SK-N-SH treated with all-trans-retinoic acid at 6 μM for 48 hours (cell line): ENCODE measurements at regions not wholly inside any gene's neighbourhood (a gene's known extent, or its start where the extent isn't known, plus 50 kb on each side); places are given as distances from the start of the nearest gene placed in this dataset.

Experiments used
- ATAC-seq: fragments of 200-7000 bp; cut with Tn5 transposase; 3 replicates; pipeline ENCODE4 v1.9.1; 2020; ENCODE audit warnings: mild to moderate bottlenecking, moderate library complexity
- ARNTL ChIP-seq: fragments of 450-650 bp; formaldehyde crosslinking; IDR thresholded peaks from 2 replicates; pipeline ENCODE4 v1.5.0; 2020; ENCODE audit warnings: low read depth, mild to moderate bottlenecking, moderate library complexity, borderline replicate concordance
- BACH2 ChIP-seq: fragments of 250-450 bp; sonication (Bioruptor Pico); IDR thresholded peaks from 2 replicates; pipeline ENCODE4 v1.9.0; 2021; ENCODE audit warnings: mild to moderate bottlenecking, borderline replicate concordance
- CREB5 ChIP-seq: fragments of 250-450 bp; sonication (Bioruptor Pico); IDR thresholded peaks from 2 replicates; pipeline ENCODE4 v1.5.1; 2020; ENCODE audit warnings: low read depth, mild to moderate bottlenecking, moderate library complexity
- CSDC2 ChIP-seq: fragments of 250-450 bp; sonication (Bioruptor Pico); IDR thresholded peaks from 2 replicates; pipeline ENCODE4 v1.5.0; 2020; ENCODE audit warnings: mild to moderate bottlenecking, moderate library complexity
- CSRNP3 ChIP-seq: fragments of 250-450 bp; sonication (Bioruptor Pico); IDR thresholded peaks from 2 replicates; pipeline ENCODE4 v1.5.1; 2021; ENCODE audit warnings: mild to moderate bottlenecking, moderate library complexity
- ESRRG ChIP-seq: fragments of 250-450 bp; sonication (Bioruptor Pico); IDR thresholded peaks from 2 replicates; pipeline ENCODE4 v1.6.1; 2021; ENCODE audit warnings: mild to moderate bottlenecking
- GLIS3 ChIP-seq: fragments of 250-450 bp; sonication (Bioruptor Pico); IDR thresholded peaks from 2 replicates; pipeline ENCODE4 v1.5.0; 2020; ENCODE audit warnings: mild to moderate bottlenecking, moderate library complexity
- ISL1 ChIP-seq: fragments of 250-450 bp; sonication (Bioruptor Pico); IDR thresholded peaks from 2 replicates; pipeline ENCODE4 v2.1.2; 2022; ENCODE audit warnings: mild to moderate bottlenecking, moderate library complexity
- OSR1 ChIP-seq: fragments of 250-450 bp; sonication (Bioruptor Pico); IDR thresholded peaks from 2 replicates; pipeline ENCODE4 v1.8.0; 2022; ENCODE audit warnings: moderate library complexity, mild to moderate bottlenecking, inconsistent platforms
- PATZ1 ChIP-seq: fragments of 250-450 bp; sonication (Bioruptor Pico); IDR thresholded peaks from 2 replicates; pipeline ENCODE4 v1.8.0; 2020; ENCODE audit warnings: mild to moderate bottlenecking, moderate library complexity, borderline replicate concordance
- POU6F1 ChIP-seq: fragments of 250-450 bp; sonication (Bioruptor Pico); IDR thresholded peaks from 2 replicates; pipeline ENCODE4 v1.8.0; 2021; ENCODE audit warnings: low read depth, mild to moderate bottlenecking, moderate library complexity, borderline replicate concordance
- PPARA ChIP-seq: fragments of 250-450 bp; sonication (Bioruptor Pico); IDR thresholded peaks from 2 replicates; pipeline ENCODE4 v1.5.0; 2020; ENCODE audit warnings: mild to moderate bottlenecking, borderline replicate concordance
- RARB ChIP-seq: fragments of 250-450 bp; sonication (Bioruptor Pico); IDR thresholded peaks from 2 replicates; pipeline ENCODE4 v1.8.0; 2021; ENCODE audit warnings: mild to moderate bottlenecking, moderate library complexity
- SNAI2 ChIP-seq: fragments of 250-450 bp; sonication (Bioruptor Pico); IDR thresholded peaks from 2 replicates; pipeline ENCODE4 v1.5.0; 2020; ENCODE audit warnings: mild to moderate bottlenecking, moderate library complexity
- TCF4 ChIP-seq: fragments of 250-450 bp; sonication (Bioruptor Pico); IDR thresholded peaks from 2 replicates; pipeline ENCODE4 v1.8.0; 2021; ENCODE audit warnings: mild to moderate bottlenecking, moderate library complexity, borderline replicate concordance
- TOX ChIP-seq: fragments of 250-450 bp; sonication (Bioruptor Pico); IDR thresholded peaks from 2 replicates; pipeline ENCODE4 v1.8.0; 2021; ENCODE audit warnings: mild to moderate bottlenecking, moderate library complexity, borderline replicate concordance
- TSHZ2 ChIP-seq: fragments of 250-450 bp; sonication (Bioruptor Pico); IDR thresholded peaks from 2 replicates; pipeline ENCODE4 v1.5.0; 2020; ENCODE audit warnings: mild to moderate bottlenecking, moderate library complexity
- ZFP3 ChIP-seq: fragments of 250-450 bp; sonication (Bioruptor Pico); IDR thresholded peaks from 2 replicates; pipeline ENCODE4 v1.5.0; 2020; ENCODE audit warnings: mild to moderate bottlenecking, moderate library complexity
- ZFP30 ChIP-seq: fragments of 450-650 bp; formaldehyde crosslinking; IDR thresholded peaks from 2 replicates; pipeline ENCODE4 v1.5.0; 2022; ENCODE audit warnings: mild to moderate bottlenecking, moderate library complexity
- ZNF565 ChIP-seq: fragments of 450-650 bp; formaldehyde crosslinking; conservative IDR thresholded peaks from 2 replicates; pipeline ENCODE4 v1.5.0; 2020; ENCODE audit warnings: low read depth, mild to moderate bottlenecking, moderate library complexity
- ZNF70 ChIP-seq: fragments of 450-650 bp; formaldehyde crosslinking; IDR thresholded peaks from 2 replicates; pipeline ENCODE4 v1.5.0; 2020; ENCODE audit warnings: mild to moderate bottlenecking, moderate library complexity
- ZNF8 ChIP-seq: fragments of 450-650 bp; formaldehyde crosslinking; IDR thresholded peaks from 2 replicates; pipeline ENCODE4 v1.5.0; 2020; ENCODE audit warnings: mild to moderate bottlenecking, moderate library complexity

GRCh38 chr6:133590814-133591213 lies 298.1 kb upstream of the TCF21 start:
- TF ChIP-seq ZNF565 (CRISPR knock-in tag) (no peak), SNAI2 (no peak), BACH2 (CRISPR knock-in tag) (no peak)
- ATAC-seq: no peak

- TF ChIP-seq POU6F1 (CRISPR knock-in tag): no peak
- no peak for TF ChIP-seq ISL1
- no peak for TF ChIP-seq TOX
- no peak for TF ChIP-seq PPARA (CRISPR knock-in tag)
- TF ChIP-seq RARB (CRISPR knock-in tag): no peak
- no peak for TF ChIP-seq TSHZ2
- TF ChIP-seq BACH2 (CRISPR knock-in tag): no peak
- no peak for TF ChIP-seq CREB5
- no peak for TF ChIP-seq GLIS3 (CRISPR knock-in tag)
- no peak for TF ChIP-seq ZFP30
- TF ChIP-seq OSR1: no peak
- no peak for TF ChIP-seq ZNF8 (CRISPR knock-in tag)
- TF ChIP-seq TCF4 (CRISPR knock-in tag): no peak
- no peak for TF ChIP-seq CSRNP3
- no peak for TF ChIP-seq CSDC2 (CRISPR knock-in tag)
- no peak for TF ChIP-seq ESRRG (CRISPR knock-in tag)
- TF ChIP-seq ZNF70 (CRISPR knock-in tag): no peak
- no peak for ATAC-seq
These were observed 297.6 kb upstream of the TCF21 start for GRCh38 chr6:133591275-133591674.

- TF ChIP-seq CSDC2 (CRISPR knock-in tag) (no peak), ESRRG (CRISPR knock-in tag) (no peak), ZNF565 (CRISPR knock-in tag) (no peak), TOX (no peak), OSR1 (no peak)
- no peak for ATAC-seq
These were observed 294.2 kb upstream of the TCF21 start for GRCh38 chr6:133594652-133595110.

GRCh38 chr6:133595111-133595761 lies 293.7 kb upstream of the TCF21 start:
- no peak for TF ChIP-seq CREB5
- no peak for TF ChIP-seq PATZ1 (CRISPR knock-in tag)
- TF ChIP-seq SNAI2: no peak
- TF ChIP-seq ZNF565 (CRISPR knock-in tag): no peak
- TF ChIP-seq ESRRG (CRISPR knock-in tag): no peak
- no peak for TF ChIP-seq ZNF70 (CRISPR knock-in tag)
- TF ChIP-seq GLIS3 (CRISPR knock-in tag): no peak
- no peak for TF ChIP-seq TOX
- no peak for TF ChIP-seq ZFP3
- no peak for TF ChIP-seq ARNTL (CRISPR knock-in tag)
- no peak for TF ChIP-seq TSHZ2
- TF ChIP-seq OSR1: no peak

More at GRCh38 chr6:133595111-133595761, 293.7 kb upstream of the TCF21 start:
- ATAC-seq: no peak
